Astrocyte (in vitro differentiated cells and primary cell): ENCODE measurements at regions not wholly inside any gene's neighbourhood (a gene's known extent, or its start where the extent isn't known, plus 50 kb on each side); places are given as distances from the start of the nearest gene placed in this dataset.

Source experiments
- DNase-seq: peaks from one replicate; pipeline ENCODE4 v3.0.0-alpha.2; 2010; ENCODE audit warnings: low read depth
- FAIRE-seq: peaks from 2 replicates; lab custom pipeline; 2011; peaks lifted over from hg19 to GRCh38; lab: Jason Lieb, UNC
- H2AFZ ChIP-seq: 2 replicates; pipeline ENCODE4 v1.6.0; 2012; ENCODE audit warnings: low read depth, low read length, inconsistent platforms
- H3K27ac ChIP-seq: 2 replicates; pipeline ENCODE4 v1.5.1; 2011; ENCODE audit warnings: low read depth, low read length, inconsistent platforms
- H3K27me3 ChIP-seq: 2 replicates; pipeline ENCODE4 v1.6.0; 2011; ENCODE audit warnings: low read length, inconsistent platforms; ENCODE audit not compliant: insufficient read depth
- H3K36me3 ChIP-seq: 2 replicates; pipeline ENCODE4 v1.5.1; 2011; ENCODE audit warnings: low read length, inconsistent platforms; ENCODE audit not compliant: insufficient read depth
- H3K4me1 ChIP-seq: 2 replicates; pipeline ENCODE4 v1.5.1; 2011; ENCODE audit warnings: low read length, inconsistent platforms; ENCODE audit not compliant: insufficient read depth
- H3K4me2 ChIP-seq: 2 replicates; pipeline ENCODE4 v1.6.0; 2012; ENCODE audit warnings: low read length, inconsistent platforms
- H3K4me3 ChIP-seq: 2 replicates; pipeline ENCODE4 v1.5.1; 2011; ENCODE audit warnings: low read depth, mild to moderate bottlenecking, low read length, inconsistent platforms; ENCODE audit not compliant: insufficient read depth
- H3K79me2 ChIP-seq: 2 replicates; pipeline ENCODE4 v1.6.0; 2012; ENCODE audit warnings: mild to moderate bottlenecking, low read length, inconsistent platforms; ENCODE audit not compliant: insufficient read depth
- H3K9ac ChIP-seq: 2 replicates; pipeline ENCODE4 v1.6.0; 2012; ENCODE audit warnings: mild to moderate bottlenecking, low read length, inconsistent platforms
- H3K9me3 ChIP-seq: 2 replicates; pipeline ENCODE4 v1.5.1; 2012; ENCODE audit warnings: low read depth, mild to moderate bottlenecking, low read length, inconsistent platforms; ENCODE audit not compliant: insufficient read depth
- H4K20me1 ChIP-seq: 2 replicates; pipeline ENCODE4 v1.6.0; 2012; ENCODE audit warnings: low read length, inconsistent platforms; ENCODE audit not compliant: insufficient read depth
- H3K27ac Mint-ChIP-seq: one replicate; pipeline ENCODE4 v1.8.0; 2021; ENCODE audit warnings: mild to moderate bottlenecking, mixed read lengths; ENCODE audit not compliant: unreplicated experiment
- H3K27me3 Mint-ChIP-seq: one replicate; pipeline ENCODE4 v1.8.0; 2021; ENCODE audit warnings: low read depth, mixed read lengths; ENCODE audit not compliant: unreplicated experiment
- H3K36me3 Mint-ChIP-seq: one replicate; pipeline ENCODE4 v1.8.0; 2021; ENCODE audit warnings: low read depth, mixed read lengths; ENCODE audit not compliant: unreplicated experiment
- H3K4me1 Mint-ChIP-seq: one replicate; pipeline ENCODE4 v1.8.0; 2021; ENCODE audit warnings: low read depth, mixed read lengths; ENCODE audit not compliant: unreplicated experiment
- H3K4me3 Mint-ChIP-seq: one replicate; pipeline ENCODE4 v1.8.0; 2021; ENCODE audit warnings: mild to moderate bottlenecking, moderate library complexity, mixed read lengths; ENCODE audit not compliant: unreplicated experiment
- H3K9me3 Mint-ChIP-seq: one replicate; pipeline ENCODE4 v1.8.0; 2021; ENCODE audit warnings: mild to moderate bottlenecking, mixed read lengths; ENCODE audit not compliant: unreplicated experiment
- CTCF ChIP-seq: IDR thresholded peaks from 2 replicates; pipeline ENCODE4 v1.5.1; 2011; ENCODE audit warnings: low read depth, mild to moderate bottlenecking, inconsistent platforms, low read length, moderate library complexity; ENCODE audit not compliant: insufficient read depth
- EZH2 ChIP-seq: IDR thresholded peaks from 2 replicates; pipeline ENCODE4 v1.6.1; 2012; ENCODE audit warnings: mild to moderate bottlenecking, low read length, inconsistent platforms; ENCODE audit not compliant: insufficient read depth

DNA sequence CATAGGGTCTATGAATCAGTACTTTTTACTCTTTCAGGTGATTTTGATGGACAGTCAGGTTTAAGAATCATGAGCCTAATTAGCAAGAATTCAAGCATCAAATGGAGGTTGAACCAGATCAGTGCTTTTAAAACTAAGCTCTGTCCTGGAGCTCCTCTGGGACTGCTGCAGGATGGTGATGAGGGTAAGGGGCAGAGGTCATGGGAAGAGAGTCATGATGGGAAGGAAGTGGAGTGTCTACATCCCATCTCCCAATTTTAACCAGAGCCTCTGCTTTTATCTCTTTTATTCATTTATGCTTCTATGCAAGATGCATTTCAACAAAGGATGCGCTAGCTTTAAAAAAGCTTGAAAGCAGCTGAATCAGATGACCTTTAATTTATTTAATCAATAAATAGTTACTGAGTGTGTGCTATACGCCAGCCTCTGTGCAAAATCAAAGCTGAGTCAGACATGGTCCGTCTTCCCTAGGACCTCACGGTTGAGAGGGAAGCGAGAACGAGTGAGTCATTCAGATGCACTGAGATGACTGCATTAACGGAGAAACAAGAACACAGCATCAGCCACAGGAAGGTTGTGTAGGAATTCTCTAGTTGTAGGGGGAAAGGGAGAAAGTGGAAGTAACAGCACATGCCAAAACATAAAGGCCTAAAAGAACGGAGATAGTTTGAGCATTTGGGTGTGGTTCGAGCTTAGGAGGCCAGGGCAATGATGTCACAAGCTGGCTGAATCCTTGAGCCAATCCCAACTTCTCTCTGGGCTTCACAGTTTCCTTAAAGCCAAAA, 441.6 kb upstream of the BRINP1 start:
- Histone ChIP-seq H3K9ac (no peak overlapping the region), H3K9me3 (no peaks in the 10 kb centered on the region), H2AFZ (peak overlapping the region; percentile 39), H3K4me3 (no peak overlapping the region), H3K36me3 (no peaks in the 10 kb centered on the region), H3K4me2 (peak overlapping the region; percentile 46), H4K20me1 (no peaks in the 10 kb centered on the region), H3K27ac (peak overlapping the region; percentile 14), H3K4me1 (no peaks in the 10 kb centered on the region), H3K79me2 (no peaks in the 10 kb centered on the region), H3K27me3 (no peaks in the 10 kb centered on the region)
- peak; percentile 82 for DNase-seq
- H3K27me3 Mint-ChIP-seq = peaks cover 3% of the 10 kb centered on the region
- peak; percentile 99 for FAIRE-seq
- TF ChIP-seq CTCF (no peak), EZH2 (no peak)
- H3K36me3 Mint-ChIP-seq = no peaks in the 10 kb centered on the region
- H3K4me1 Mint-ChIP-seq = peaks cover 15% of the 10 kb centered on the region
- H3K27ac Mint-ChIP-seq = no peak overlapping the region
- H3K9me3 Mint-ChIP-seq = no peaks in the 10 kb centered on the region
- no peak overlapping the region for H3K4me3 Mint-ChIP-seq

GRCh38 chr9:119803679-119804078, 434.4 kb upstream of the BRINP1 start:
- Histone ChIP-seq H3K9ac (no peak overlapping the region), H3K36me3 (no peaks in the 10 kb centered on the region), H3K4me2 (no peak overlapping the region), H3K79me2 (no peaks in the 10 kb centered on the region), H3K4me1 (no peaks in the 10 kb centered on the region), H3K27me3 (no peaks in the 10 kb centered on the region), H3K4me3 (no peak overlapping the region), H3K9me3 (no peaks in the 10 kb centered on the region), H3K27ac (no peak overlapping the region), H2AFZ (no peak overlapping the region), H4K20me1 (no peaks in the 10 kb centered on the region)
- no peak for FAIRE-seq
- Mint-ChIP-seq H3K27ac (no peak overlapping the region), H3K4me1 (peaks cover 12% of the 10 kb centered on the region), H3K36me3 (no peaks in the 10 kb centered on the region), H3K4me3 (no peak overlapping the region), H3K27me3 (peaks cover 5% of the 10 kb centered on the region), H3K9me3 (no peaks in the 10 kb centered on the region)
- DNase-seq = no peak
- TF ChIP-seq CTCF (no peak), EZH2 (no peak)

DNA sequence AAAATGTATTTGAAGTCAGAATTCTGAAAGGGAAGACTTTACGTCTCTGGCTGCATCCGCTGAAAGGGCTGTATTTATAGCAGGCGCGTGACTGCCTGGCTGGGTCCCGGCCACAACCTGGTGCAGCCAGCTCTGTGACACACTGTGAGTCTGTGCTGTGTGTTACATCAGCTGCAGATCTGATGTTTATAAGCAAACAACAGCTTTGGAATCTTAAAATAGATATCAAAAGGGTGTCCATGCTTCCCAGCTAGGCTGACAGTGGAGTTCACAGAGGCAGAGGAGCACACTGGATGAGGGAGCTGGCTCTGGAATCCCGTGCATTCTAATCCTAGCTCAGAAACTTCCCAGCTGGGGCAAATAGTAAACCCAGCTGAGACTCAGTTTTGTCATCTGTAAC, 433.4 kb upstream of the BRINP1 start:
- Histone ChIP-seq H3K27me3 (no peaks in the 10 kb centered on the region), H3K36me3 (no peaks in the 10 kb centered on the region), H2AFZ (no peak overlapping the region), H3K4me2 (no peak overlapping the region), H3K79me2 (no peaks in the 10 kb centered on the region), H3K9me3 (no peaks in the 10 kb centered on the region), H3K9ac (no peak overlapping the region), H3K4me1 (no peaks in the 10 kb centered on the region), H3K4me3 (no peak overlapping the region), H3K27ac (no peak overlapping the region), H4K20me1 (no peaks in the 10 kb centered on the region)
- peaks cover 12% of the 10 kb centered on the region for H3K4me1 Mint-ChIP-seq
- H3K27me3 Mint-ChIP-seq = peaks cover 5% of the 10 kb centered on the region
- H3K36me3 Mint-ChIP-seq = no peaks in the 10 kb centered on the region
- TF ChIP-seq CTCF (no peak), EZH2 (no peak)
- no peak overlapping the region for H3K4me3 Mint-ChIP-seq
- H3K27ac Mint-ChIP-seq = peak overlapping the region; percentile 36
- DNase-seq (no peak), FAIRE-seq (no peak)
- no peaks in the 10 kb centered on the region for H3K9me3 Mint-ChIP-seq
